GM12878 (cell line): ENCODE measurements at regions not wholly inside any gene's neighbourhood (a gene's known extent, or its start where the extent isn't known, plus 50 kb on each side); places are given as distances from the start of the nearest gene placed in this dataset.

Source experiments
- ATAC-seq: fragments of 200-7000 bp; cut with Tn5 transposase; 3 replicates; pipeline ENCODE4 v1.9.1; 2020; ENCODE audit warnings: mild to moderate bottlenecking, moderate library complexity
- BruUV-seq: library from RNA; stranded (reverse); fragments of 400-500 nt; replicated peaks from 2 replicates; lab custom pipeline; 2021; lab: Mats Ljungman, UMichigan
- CTCF ChIA-PET: fragments of 300-600 bp; sonication (Branson Sonifier 250); formaldehyde crosslinking; extraction: SDS; loops from one replicate; lab custom pipeline; 2021; ENCODE audit warnings: inconsistent platforms; lab: Yijun Ruan, JAX
- POLR2A ChIA-PET: fragments of 350-600 bp; formaldehyde crosslinking; extraction: SDS; loops from one replicate; lab custom pipeline; 2021; ENCODE audit warnings: inconsistent platforms; lab: Charles Lee
- RAD21 ChIA-PET: fragments of 300-600 bp; sonication (Branson Sonifier 250); formaldehyde crosslinking; loops from one replicate; lab custom pipeline; 2023; ENCODE audit warnings: antibody characterized with exemption; ENCODE audit not compliant: unreplicated experiment; lab: Charles Lee
- SMC1A ChIA-PET: fragments of 300-600 bp; sonication (Branson Sonifier 250); formaldehyde crosslinking; loops from one replicate; lab custom pipeline; 2023; ENCODE audit not compliant: unreplicated experiment, uncharacterized antibody; lab: Charles Lee
- DNase-seq: peaks from one replicate; pipeline ENCODE4 v3.0.0-alpha.2; 2011; ENCODE audit warnings: low read depth, low spot score
- FAIRE-seq: peaks from 3 replicates; lab custom pipeline; 2011; peaks lifted over from hg19 to GRCh38; lab: Jason Lieb, UNC
- H2AFZ ChIP-seq: 2 replicates; pipeline ENCODE4 v1.6.0; 2011; ENCODE audit warnings: low read depth, low read length, control low read depth; ENCODE audit not compliant: control insufficient read depth
- H3K27ac ChIP-seq: 2 replicates; pipeline ENCODE4 v1.5.1; 2011; ENCODE audit warnings: control low read depth; ENCODE audit not compliant: control insufficient read depth, insufficient read depth
- H3K27me3 ChIP-seq, 2 experiments: replicated peaks in 1 of 2; 2 replicates each; pipeline versions ENCODE4 v1.6.0 to v1.6.1; 2011; ENCODE audit warnings: low read length in 1 of 2; ENCODE audit not compliant: control insufficient read depth in 2 of 2, insufficient read depth in 2 of 2
- H3K36me3 ChIP-seq, 2 experiments: 2 replicates each; pipeline ENCODE4 v1.5.1; 2011; ENCODE audit warnings: low read length in 1 of 2; ENCODE audit not compliant: control insufficient read depth in 2 of 2, insufficient read depth in 2 of 2
- H3K4me1 ChIP-seq: 2 replicates; pipeline ENCODE4 v1.6.1; 2011; ENCODE audit warnings: mild to moderate bottlenecking, low read length, moderate library complexity, mixed read lengths; ENCODE audit not compliant: control insufficient read depth, insufficient read depth
- H3K4me2 ChIP-seq: 2 replicates; pipeline ENCODE4 v1.6.0; 2011; ENCODE audit warnings: control low read depth; ENCODE audit not compliant: control insufficient read depth, insufficient read depth
- H3K4me3 ChIP-seq: fragments of 200-600 bp; sonication (generic); 2 replicates; pipeline ENCODE4 v1.5.1; 2016
- H3K79me2 ChIP-seq: 2 replicates; pipeline ENCODE4 v1.6.0; 2011; ENCODE audit warnings: low read length; ENCODE audit not compliant: control insufficient read depth, insufficient read depth
- H3K9ac ChIP-seq: 2 replicates; pipeline ENCODE4 v1.8.0; 2011; ENCODE audit warnings: low read length, control low read depth, mixed read lengths; ENCODE audit not compliant: control insufficient read depth, insufficient read depth
- H3K9me3 ChIP-seq: replicated peaks from 3 replicates; pipeline ENCODE4 v1.5.1; 2011; ENCODE audit warnings: mild to moderate bottlenecking, low read length; ENCODE audit not compliant: control insufficient read depth, insufficient read depth
- H4K20me1 ChIP-seq: 2 replicates; pipeline ENCODE4 v1.6.0; 2011; ENCODE audit not compliant: control insufficient read depth, insufficient read depth
- ASH2L ChIP-seq: fragments of 300-600, 200-600 bp; sonication (generic); IDR thresholded peaks from 2 replicates; pipeline ENCODE4 v1.6.1; 2017; ENCODE audit warnings: low read depth, mild to moderate bottlenecking, borderline replicate concordance
- BRCA1 ChIP-seq: IDR thresholded peaks from 2 replicates; pipeline ENCODE4 v1.6.1; 2011; ENCODE audit warnings: low read depth, low read length, improper control_type of control experiment
- CBX3 ChIP-seq: fragments of 200-600 bp; sonication (generic); IDR thresholded peaks from 2 replicates; pipeline ENCODE4 v1.6.1; 2016; ENCODE audit warnings: low read depth, borderline replicate concordance
- CHD1 ChIP-seq: IDR thresholded peaks from 2 replicates; pipeline ENCODE4 v1.6.1; 2012; ENCODE audit warnings: low read depth, low read length, improper control_type of control experiment
- DPF2 ChIP-seq: fragments of 450-650 bp; IDR thresholded peaks from 2 replicates; pipeline ENCODE4 v1.6.1; 2017; ENCODE audit warnings: mild to moderate bottlenecking
- FOS ChIP-seq: IDR thresholded peaks from 3 replicates; pipeline ENCODE4 v1.6.1; 2011; ENCODE audit warnings: borderline replicate concordance; ENCODE audit not compliant: insufficient read length; ENCODE audit errors: extremely low read depth
- HSF1 ChIP-seq: fragments of 150-350 bp; IDR thresholded peaks from 2 replicates; pipeline ENCODE4 v1.6.1; 2014; ENCODE audit warnings: mild to moderate bottlenecking, low read depth, low read length
- IKZF2 ChIP-seq, 2 experiments: fragments of 450-650 bp; IDR thresholded peaks; 2 replicates each; pipeline ENCODE4 v1.6.1; 2017; ENCODE audit warnings: mild to moderate bottlenecking in 2 of 2, moderate library complexity in 2 of 2
- IRF4 ChIP-seq: IDR thresholded peaks from 2 replicates; pipeline ENCODE4 v1.6.1; 2011; ENCODE audit warnings: low read depth, low read length
- KAT2A ChIP-seq: conservative IDR thresholded peaks from 2 replicates; pipeline ENCODE4 v1.6.1; 2011; ENCODE audit warnings: low read depth, low read length; ENCODE audit not compliant: control insufficient read depth
- MLLT1 ChIP-seq: fragments of 450-650 bp; IDR thresholded peaks from 2 replicates; pipeline ENCODE4 v1.6.1; 2016; ENCODE audit warnings: mild to moderate bottlenecking
- MYC ChIP-seq: IDR thresholded peaks from 2 replicates; pipeline ENCODE4 v1.6.1; 2011; ENCODE audit warnings: mild to moderate bottlenecking, low read length, moderate library complexity, inconsistent platforms; ENCODE audit not compliant: insufficient read depth, insufficient replicate concordance, insufficient read length, severe bottlenecking
- NFXL1 ChIP-seq: fragments of 450-650 bp; IDR thresholded peaks from 2 replicates; pipeline ENCODE4 v1.6.1; 2017; ENCODE audit warnings: antibody characterized with exemption, mild to moderate bottlenecking, borderline replicate concordance
- NFYB ChIP-seq: IDR thresholded peaks from 2 replicates; pipeline ENCODE4 v1.6.1; 2011; ENCODE audit warnings: low read depth, mild to moderate bottlenecking, low read length, improper control_type of control experiment, moderate library complexity; ENCODE audit not compliant: insufficient read depth
- POLR2AphosphoS2 ChIP-seq: IDR thresholded peaks from 2 replicates; pipeline ENCODE4 v1.6.1; 2011; ENCODE audit warnings: low read depth, mild to moderate bottlenecking, low read length, improper control_type of control experiment, moderate library complexity
- RAD21 ChIP-seq: IDR thresholded peaks from 2 replicates; pipeline ENCODE4 v1.6.1; 2011; ENCODE audit warnings: mild to moderate bottlenecking, low read depth, low read length, moderate library complexity; ENCODE audit not compliant: insufficient read depth
- STAT1 ChIP-seq: fragments of 450-650 bp; conservative IDR thresholded peaks from 2 replicates; pipeline ENCODE4 v1.6.1; 2014; ENCODE audit warnings: antibody characterized with exemption, mild to moderate bottlenecking
- ZNF24 ChIP-seq: fragments of 450-650 bp; IDR thresholded peaks from 2 replicates; pipeline ENCODE4 v1.6.1; 2017; ENCODE audit warnings: antibody characterized with exemption, mild to moderate bottlenecking
- ZNF622 ChIP-seq: fragments of 450-650 bp; IDR thresholded peaks from 2 replicates; pipeline ENCODE4 v1.6.1; 2017; ENCODE audit warnings: mild to moderate bottlenecking, inconsistent platforms
- ZNF687 ChIP-seq: fragments of 450-650 bp; IDR thresholded peaks from 2 replicates; pipeline ENCODE4 v1.6.1; 2017; ENCODE audit warnings: mild to moderate bottlenecking, moderate library complexity
- WGBS: methylation state at CpG from one replicate; pipeline ENCODE4 v1.1.6; 2016; ENCODE audit warnings: low lambda C conversion rate; ENCODE audit not compliant: insufficient replicate concordance, insufficient coverage; ENCODE audit errors: missing lambda C conversion rate; 5-methylcytosine and 5-hydroxymethylcytosine counted together
- in situ Hi-C: fragments of 300-500 bp; cut with MboI; formaldehyde crosslinking; loops from 9 replicates; pipeline ENCODE4 v1.14.3; 2018; ENCODE audit warnings: mixed read lengths
- intact Hi-C: fragments of 100-400 bp; cut with micrococcal nuclease; formaldehyde crosslinking; loops from one replicate; pipeline ENCODE4 v1.14.2; 2022; ENCODE audit not compliant: unreplicated experiment

- ChIA-PET RAD21 (no interaction called here), POLR2A (no interaction called here), SMC1A (no interaction called here), CTCF (interaction anchor here (0.7 kb wide), 1 partner anchor 9 kb away, joined by 3 read pairs; no protein-coding TSS in a partner anchor)
- H3K9me3 ChIP-seq = no peaks in the 10 kb centered on the region
- H3K79me2 ChIP-seq = no peaks in the 10 kb centered on the region
- H3K36me3 ChIP-seq = no peaks in the 10 kb centered on the region
- H3K27ac ChIP-seq = no peak overlapping the region
- no peak for ATAC-seq
- H3K4me1 ChIP-seq = no peaks in the 10 kb centered on the region
- DNase-seq = no peak
- FAIRE-seq = no peak
- BruUV-seq = no TSS peak
- H3K9ac ChIP-seq = no peak overlapping the region
- no peak overlapping the region for H3K4me3 ChIP-seq
- H4K20me1 ChIP-seq = no peaks in the 10 kb centered on the region
- in situ Hi-C loops (no loop called here), intact Hi-C loops (no loop called here)
- no peak overlapping the region for H3K4me2 ChIP-seq
- H3K27me3 ChIP-seq = no peaks in the 10 kb centered on the region
- H2AFZ ChIP-seq = no peak overlapping the region
- WGBS = 62% methylated on average over 15 of the region's 15 CpGs
- no peak for TF ChIP-seq POLR2AphosphoS2
- no peak for TF ChIP-seq CBX3
- TF ChIP-seq STAT1 = no peak
- TF ChIP-seq RAD21 = no peak
- no peak for TF ChIP-seq DPF2
- no peak for TF ChIP-seq ZNF687
- TF ChIP-seq MYC = no peak
- no peak for TF ChIP-seq CHD1
- TF ChIP-seq IKZF2 (IDR thresholded peaks at IDR 0.05) = no peak
- TF ChIP-seq FOS = no peak
- no peak for TF ChIP-seq NFYB
- TF ChIP-seq HSF1 = no peak
- TF ChIP-seq ASH2L = no peak
- no peak for TF ChIP-seq NFXL1
- no peak for TF ChIP-seq KAT2A
- no peak for TF ChIP-seq ZNF24
- TF ChIP-seq IRF4 = no peak
- no peak for TF ChIP-seq MLLT1
- no peak for TF ChIP-seq BRCA1
- no peak for TF ChIP-seq ZNF622
Observed at GRCh38 chr9:78813602-78814180, 516.8 kb downstream of the PSAT1 start.
